ENCODE measurements at regions not wholly inside any gene's neighbourhood (a gene's known extent, or its start where the extent isn't known, plus 50 kb on each side); places are given as distances from the start of the nearest gene placed in this dataset.

- no peak for TF ChIP-seq NFE2L2 (IDR thresholded peaks at IDR 0.05; ENCODE audit: low read depth, low read length)
- TF ChIP-seq MAFK (IDR thresholded peaks at IDR 0.05; ENCODE audit: low read depth, low read length): no peak
Measured at GRCh38 chr1:168468042-168468809, 75.6 kb downstream of the XCL2 start (continued).

- peaks cover 2% of the 10 kb centered on the region for H3K4me1 ChIP-seq (ENCODE audit: control insufficient read depth, insufficient read depth, low read length)
- no peak overlapping the region for H3K9ac ChIP-seq (ENCODE audit: low read depth, low read length)
- no peak overlapping the region for H2BK15ac ChIP-seq (ENCODE audit: low read depth, low read length)
- no peaks in the 10 kb centered on the region for H3K9me1 ChIP-seq (ENCODE audit: insufficient read depth, low read length)
- no peak overlapping the region for H3K56ac ChIP-seq (ENCODE audit: extremely low read depth, insufficient read depth, low read length)
- no peak overlapping the region for H3K14ac ChIP-seq (replicated peaks; ENCODE audit: low read depth, low read length)
- no peak for ATAC-seq (ENCODE audit: low read depth)
- H3K27ac ChIP-seq (ENCODE audit: insufficient read depth, low read length): no peak overlapping the region
- no peaks in the 10 kb centered on the region for H3K9me3 ChIP-seq (ENCODE audit: control insufficient read depth, insufficient read depth, low read length)
- H4K8ac ChIP-seq (ENCODE audit: low read depth in 2 of 2, low read length in 2 of 2): no peak overlapping the region
- no peaks in the 10 kb centered on the region for H4K20me1 ChIP-seq (ENCODE audit: insufficient read depth, low read length)
- H3K4me3 ChIP-seq (ENCODE audit: insufficient read depth, low read depth, low read length): no peak overlapping the region
- H2AK9ac ChIP-seq (replicated peaks; ENCODE audit: low read depth, low read length, poor library complexity): no peak overlapping the region
- no peak overlapping the region for H2BK20ac ChIP-seq (ENCODE audit: low read depth, low read length)
- H4K5ac ChIP-seq (ENCODE audit: low read depth, low read length): no peak overlapping the region
- dilution Hi-C loops (cut with HindIII; ENCODE audit: low sequenced_read_pairs, unreplicated experiment) (no loop called here), in situ Hi-C loops (cut with MboI; ENCODE audit: low sequenced_read_pairs) (no loop called here), intact Hi-C loops (cut with micrococcal nuclease) (loop anchor here (5.0 kb wide), 1 partner anchor 760 kb away; no protein-coding TSS in a partner anchor)
- H3K4ac ChIP-seq (ENCODE audit: low read depth, low read length): no peak overlapping the region
- H3K36me3 ChIP-seq (ENCODE audit: control insufficient read depth, insufficient read depth, low read length): no peaks in the 10 kb centered on the region
- ChIA-PET POLR2A (ENCODE audit: unreplicated experiment) (no interaction called here), CTCF (interaction anchor here (0.6 kb wide), 1 partner anchor 668 kb away, joined by 4 read pairs; no protein-coding TSS in a partner anchor)
- no peaks in the 10 kb centered on the region for H3K79me1 ChIP-seq (ENCODE audit: low read depth in 1 of 2, low read length in 2 of 2)
- no peak overlapping the region for H2AK5ac ChIP-seq (ENCODE audit: low read depth, low read length)
- H3K4me2 ChIP-seq (ENCODE audit: low read depth, low read length): no peak overlapping the region
- no peak overlapping the region for H4K91ac ChIP-seq (ENCODE audit: insufficient read depth, low read depth, low read length)
- H3K27me3 ChIP-seq (ENCODE audit: control insufficient read depth, insufficient read depth, low read length): no peaks in the 10 kb centered on the region
- TF ChIP-seq MAFK (IDR thresholded peaks at IDR 0.05; ENCODE audit: low read depth, low read length) (no peak), POLR2A (IDR thresholded peaks at IDR 0.05; ENCODE audit: low read depth, low read length) (no peak), SMC3 (IDR thresholded peaks at IDR 0.05; ENCODE audit: low read depth, low read length) (no peak), CEBPB (IDR thresholded peaks at IDR 0.05; ENCODE audit: low read depth, low read length) (no peak), RCOR1 (IDR thresholded peaks at IDR 0.05; ENCODE audit: insufficient replicate concordance, low read length) (no peak), RAD21 (IDR thresholded peaks at IDR 0.05; ENCODE audit: low read length) (no peak), MXI1 (IDR thresholded peaks at IDR 0.05; ENCODE audit: borderline replicate concordance, low read depth, low read length) (no peak), BHLHE40 (IDR thresholded peaks at IDR 0.05; ENCODE audit: low read depth, low read length) (no peak), CHD1 (IDR thresholded peaks at IDR 0.05; ENCODE audit: low read depth, low read length) (no peak)
- no peak overlapping the region for H3K18ac ChIP-seq (ENCODE audit: low read depth, low read length)
- BruUV-seq (replicated peaks): no TSS peak
- WGBS, 2 experiments (ENCODE audit: extremely low coverage in 2 of 2, insufficient read length in 1 of 2): no CpG with 5 or more reads among the region's 3 CpGs
- H2BK120ac ChIP-seq (ENCODE audit: low read depth, low read length): no peak overlapping the region
- no peak overlapping the region for H2AFZ ChIP-seq (replicated peaks; ENCODE audit: low read length, poor library complexity)
- no peak overlapping the region for H3K23ac ChIP-seq (ENCODE audit: low read depth, low read length)
- no peak overlapping the region for H2BK5ac ChIP-seq (ENCODE audit: low read depth, low read length, poor library complexity, severe bottlenecking)
- no peak for DNase-seq
Measured at GRCh38 chr1:168467452-168467851, 76.3 kb downstream of the XCL2 start.
